WTC11 (cell line): ENCODE measurements at regions not wholly inside any gene's neighbourhood (a gene's known extent, or its start where the extent isn't known, plus 50 kb on each side); places are given as distances from the start of the nearest gene placed in this dataset.

Experiments used
- AFF4 ChIP-seq: sonication (generic); formaldehyde crosslinking; IDR thresholded peaks from 2 replicates; pipeline ENCODE4 v1.8.1; 2023; ENCODE audit warnings: mild to moderate bottlenecking, missing genetic modification reagents, borderline replicate concordance
- E2F4 ChIP-seq: sonication (generic); formaldehyde crosslinking; IDR thresholded peaks from 2 replicates; pipeline ENCODE4 v1.8.1; 2022; ENCODE audit warnings: low read depth, mild to moderate bottlenecking, moderate library complexity, missing genetic modification reagents, borderline replicate concordance
- IRF2 ChIP-seq: sonication (generic); formaldehyde crosslinking; IDR thresholded peaks from 2 replicates; pipeline ENCODE4 v1.8.0; 2022; ENCODE audit warnings: low read depth, missing genetic modification reagents, borderline replicate concordance
- JUN ChIP-seq: sonication (generic); formaldehyde crosslinking; IDR thresholded peaks from 2 replicates; pipeline ENCODE4 v1.8.0; 2023; ENCODE audit warnings: mild to moderate bottlenecking, missing genetic modification reagents
- MYBL2 ChIP-seq: sonication (generic); formaldehyde crosslinking; IDR thresholded peaks from 2 replicates; pipeline ENCODE4 v1.8.1; 2023; ENCODE audit warnings: mild to moderate bottlenecking, moderate library complexity, missing genetic modification reagents
- NR2C2 ChIP-seq: sonication (generic); formaldehyde crosslinking; IDR thresholded peaks from 2 replicates; pipeline ENCODE4 v1.8.0; 2022; ENCODE audit warnings: mild to moderate bottlenecking, missing genetic modification reagents
- TEAD4 ChIP-seq: sonication (generic); formaldehyde crosslinking; IDR thresholded peaks from 2 replicates; pipeline ENCODE4 v1.8.0; 2022; ENCODE audit warnings: mild to moderate bottlenecking, missing genetic modification reagents
- TF ChIP-seq, protein P1 (sequence below): sonication (generic); formaldehyde crosslinking; IDR thresholded peaks from 2 replicates; pipeline ENCODE4 v1.8.1; 2023; ENCODE audit warnings: mild to moderate bottlenecking, missing genetic modification reagents, moderate library complexity
- TF ChIP-seq, protein P2 (sequence below): fragments of 200-600 bp; IDR thresholded peaks from 2 replicates; pipeline ENCODE4 v1.8.0; 2022; ENCODE audit warnings: antibody characterized with exemption

GRCh38 chr2:133838642-133839365 lies 270.5 kb upstream of the NCKAP5 start:
- TF ChIP-seq, protein P1, sequence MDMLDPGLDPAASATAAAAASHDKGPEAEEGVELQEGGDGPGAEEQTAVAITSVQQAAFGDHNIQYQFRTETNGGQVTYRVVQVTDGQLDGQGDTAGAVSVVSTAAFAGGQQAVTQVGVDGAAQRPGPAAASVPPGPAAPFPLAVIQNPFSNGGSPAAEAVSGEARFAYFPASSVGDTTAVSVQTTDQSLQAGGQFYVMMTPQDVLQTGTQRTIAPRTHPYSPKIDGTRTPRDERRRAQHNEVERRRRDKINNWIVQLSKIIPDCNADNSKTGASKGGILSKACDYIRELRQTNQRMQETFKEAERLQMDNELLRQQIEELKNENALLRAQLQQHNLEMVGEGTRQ (CRISPR knock-in tag), result no peak
- TF ChIP-seq, protein P2, sequence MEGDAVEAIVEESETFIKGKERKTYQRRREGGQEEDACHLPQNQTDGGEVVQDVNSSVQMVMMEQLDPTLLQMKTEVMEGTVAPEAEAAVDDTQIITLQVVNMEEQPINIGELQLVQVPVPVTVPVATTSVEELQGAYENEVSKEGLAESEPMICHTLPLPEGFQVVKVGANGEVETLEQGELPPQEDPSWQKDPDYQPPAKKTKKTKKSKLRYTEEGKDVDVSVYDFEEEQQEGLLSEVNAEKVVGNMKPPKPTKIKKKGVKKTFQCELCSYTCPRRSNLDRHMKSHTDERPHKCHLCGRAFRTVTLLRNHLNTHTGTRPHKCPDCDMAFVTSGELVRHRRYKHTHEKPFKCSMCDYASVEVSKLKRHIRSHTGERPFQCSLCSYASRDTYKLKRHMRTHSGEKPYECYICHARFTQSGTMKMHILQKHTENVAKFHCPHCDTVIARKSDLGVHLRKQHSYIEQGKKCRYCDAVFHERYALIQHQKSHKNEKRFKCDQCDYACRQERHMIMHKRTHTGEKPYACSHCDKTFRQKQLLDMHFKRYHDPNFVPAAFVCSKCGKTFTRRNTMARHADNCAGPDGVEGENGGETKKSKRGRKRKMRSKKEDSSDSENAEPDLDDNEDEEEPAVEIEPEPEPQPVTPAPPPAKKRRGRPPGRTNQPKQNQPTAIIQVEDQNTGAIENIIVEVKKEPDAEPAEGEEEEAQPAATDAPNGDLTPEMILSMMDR, result no peak
- TF ChIP-seq JUN (no peak), E2F4 (CRISPR knock-in tag) (no peak), TEAD4 (CRISPR knock-in tag) (no peak), NR2C2 (CRISPR knock-in tag) (no peak), IRF2 (CRISPR knock-in tag) (no peak), AFF4 (CRISPR knock-in tag) (no peak), MYBL2 (no peak)
